ENCODE measurements at regions not wholly inside any gene's neighbourhood (a gene's known extent, or its start where the extent isn't known, plus 50 kb on each side); places are given as distances from the start of the nearest gene placed in this dataset.
"Not testable (repeated sequence)": the region's sequence is repeated elsewhere in the genome, so short reads cannot be mapped to it uniquely, and the experiment has no call there.

GRCh38 chr19:28164214-28164613 lies 1048.7 kb downstream of the UQCRFS1 start:
- DNase-seq (ENCODE audit: low read depth), result no peak

DNA sequence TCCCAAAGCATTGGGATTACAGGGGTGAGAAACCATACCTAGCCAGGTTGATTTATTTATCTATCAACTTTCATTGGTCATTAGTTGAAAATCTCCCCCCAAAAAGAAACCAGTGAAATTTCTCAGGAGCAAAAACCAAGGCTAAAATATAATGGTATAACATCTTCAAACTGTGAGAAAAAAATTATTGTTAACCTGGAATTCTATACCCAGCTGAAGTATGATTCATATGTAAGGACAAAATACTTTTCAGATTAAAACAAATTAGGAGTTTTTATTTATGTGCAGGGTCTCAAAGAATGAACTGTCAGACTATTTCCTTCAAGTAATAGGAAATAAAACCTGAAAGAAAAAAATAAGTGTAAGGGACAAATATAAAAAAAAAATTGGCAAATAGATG lies 1053.9 kb downstream of the UQCRFS1 start:
- no peak for DNase-seq (ENCODE audit: low read depth)

DNA sequence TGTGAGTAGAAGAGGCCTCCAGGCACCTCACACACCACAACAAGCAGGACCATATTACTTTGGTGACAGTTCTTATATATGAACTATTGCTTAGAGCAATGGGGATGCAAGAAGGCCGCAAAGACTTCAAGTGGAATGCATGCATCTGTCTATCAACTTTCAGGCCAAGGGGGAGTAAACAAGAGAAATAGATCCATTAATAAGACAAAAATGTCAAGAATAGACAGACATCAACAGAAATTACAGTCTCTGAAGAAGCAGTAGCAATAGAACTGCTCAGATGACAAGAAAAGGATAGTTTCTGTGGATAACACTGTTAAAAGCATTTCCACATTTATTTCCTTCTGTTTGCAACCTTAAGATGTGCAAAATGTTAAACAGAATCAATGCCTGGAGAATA lies 1057.7 kb downstream of the UQCRFS1 start:
- DNase-seq (ENCODE audit: low read depth), result no peak

DNA sequence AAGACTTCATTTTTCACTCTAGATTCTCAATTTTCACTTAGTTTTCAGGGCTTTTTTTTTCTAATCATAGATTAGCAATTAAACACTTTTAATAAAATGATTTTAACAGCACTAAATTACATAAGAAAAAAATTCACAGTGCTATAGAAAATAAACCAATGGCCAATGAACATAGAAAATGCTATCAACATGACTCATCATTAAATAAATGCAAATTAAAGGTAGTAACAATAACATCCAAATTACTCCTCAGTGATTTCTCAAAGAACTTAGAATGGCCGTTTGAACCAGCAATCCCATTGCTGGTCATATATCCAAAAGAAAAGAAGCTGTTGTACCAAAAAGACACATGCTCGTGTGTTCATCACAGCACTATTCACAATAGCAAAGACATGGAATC lies 1058.9 kb downstream of the UQCRFS1 start:
- DNase-seq (ENCODE audit: low read depth), result no peak

GRCh38 chr19:28153123-28153522 lies 1059.8 kb downstream of the UQCRFS1 start:
- no peak for DNase-seq (ENCODE audit: low read depth)

GRCh38 chr19:28152195-28152594 lies 1060.8 kb downstream of the UQCRFS1 start:
- DNase-seq (ENCODE audit: low read depth), result no peak

DNA sequence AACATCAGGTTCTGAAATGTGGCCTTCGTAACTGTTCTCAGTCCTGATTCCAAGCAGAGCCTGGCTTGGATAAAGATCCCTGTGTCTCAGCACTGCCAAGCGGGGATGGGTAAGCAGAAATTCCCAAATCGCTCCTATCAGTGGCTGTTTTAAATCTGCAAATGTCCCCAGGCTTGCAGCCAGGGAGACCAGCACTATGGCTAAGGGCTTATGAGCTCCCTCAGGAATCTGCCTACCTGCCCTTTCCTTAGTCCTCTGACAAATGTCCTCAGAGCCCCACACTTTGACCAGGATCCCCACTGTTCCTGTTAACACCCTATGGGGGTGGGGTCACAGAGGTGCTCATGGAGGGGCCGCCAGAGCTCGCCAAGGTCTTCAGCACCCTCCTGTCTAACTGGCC lies 1062.8 kb downstream of the UQCRFS1 start:
- DNase-seq (ENCODE audit: low read depth), result no peak

DNA sequence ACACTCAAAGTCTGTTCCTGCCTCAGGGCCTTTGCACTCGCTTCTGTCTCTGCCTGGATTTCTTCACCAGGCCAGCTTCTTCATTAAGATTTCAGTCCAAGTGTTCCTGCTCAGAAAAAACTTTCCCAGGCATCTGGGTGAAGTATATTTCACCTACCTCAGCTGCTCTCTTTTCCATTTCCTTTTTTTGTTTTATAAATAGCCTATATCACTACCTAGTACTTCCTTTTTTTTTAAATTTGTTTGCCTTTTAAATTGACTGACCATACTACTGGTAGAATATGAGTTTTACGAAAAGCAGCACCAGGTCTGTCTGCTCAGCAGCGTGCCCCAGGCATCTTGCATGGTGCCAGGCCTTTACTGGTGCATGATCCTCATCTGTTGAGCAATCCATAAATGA lies 1064.4 kb downstream of the UQCRFS1 start:
- no peak for DNase-seq (ENCODE audit: low read depth)

- no peak for DNase-seq (ENCODE audit: low read depth)
Measured at GRCh38 chr19:28142258-28142657, 1070.7 kb downstream of the UQCRFS1 start.

DNA sequence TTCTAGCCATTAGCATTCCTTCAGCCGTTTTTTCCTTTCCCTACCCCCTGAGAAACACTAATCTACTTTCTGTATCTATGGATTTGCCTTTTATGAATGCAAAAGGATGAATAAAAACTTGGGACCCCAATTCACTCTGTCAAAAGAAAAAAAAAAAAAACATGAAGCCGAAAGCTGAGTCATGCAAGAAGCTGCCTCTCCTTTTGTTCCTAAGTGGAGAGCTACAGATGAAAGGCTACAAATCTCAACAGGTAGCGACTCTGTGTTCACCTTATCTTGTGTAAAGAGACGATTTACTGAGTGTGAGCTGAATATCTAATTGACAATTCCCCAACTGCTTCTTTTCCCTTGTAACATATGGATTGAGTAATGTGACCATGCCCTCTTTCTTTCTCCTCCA lies 1072.8 kb downstream of the UQCRFS1 start:
- DNase-seq (ENCODE audit: low read depth), result no peak

- DNase-seq (ENCODE audit: low read depth), result no peak
Measured at GRCh38 chr19:28137772-28138171, 1075.2 kb downstream of the UQCRFS1 start.

DNA sequence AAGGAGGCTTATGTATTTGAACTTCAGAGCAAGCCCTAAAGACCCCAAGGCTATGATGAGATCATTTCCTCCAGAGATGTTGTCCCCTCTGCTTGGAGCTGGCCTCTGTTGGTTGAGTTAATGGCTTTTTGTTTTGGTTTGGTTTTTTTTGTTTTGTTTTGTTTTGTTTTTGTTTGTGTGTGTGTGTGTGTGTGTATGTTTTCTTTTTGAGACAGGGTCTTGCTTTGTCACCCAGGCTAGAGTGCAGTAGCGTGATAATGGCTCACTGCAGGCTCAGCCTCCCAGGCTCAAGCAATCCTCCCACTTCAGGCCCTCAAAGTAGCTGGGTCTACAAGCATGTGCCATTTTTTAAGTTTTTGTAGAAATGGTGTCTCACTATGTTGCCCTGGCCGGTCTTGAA lies 1076.2 kb downstream of the UQCRFS1 start:
- no peak for DNase-seq (ENCODE audit: low read depth)

DNA sequence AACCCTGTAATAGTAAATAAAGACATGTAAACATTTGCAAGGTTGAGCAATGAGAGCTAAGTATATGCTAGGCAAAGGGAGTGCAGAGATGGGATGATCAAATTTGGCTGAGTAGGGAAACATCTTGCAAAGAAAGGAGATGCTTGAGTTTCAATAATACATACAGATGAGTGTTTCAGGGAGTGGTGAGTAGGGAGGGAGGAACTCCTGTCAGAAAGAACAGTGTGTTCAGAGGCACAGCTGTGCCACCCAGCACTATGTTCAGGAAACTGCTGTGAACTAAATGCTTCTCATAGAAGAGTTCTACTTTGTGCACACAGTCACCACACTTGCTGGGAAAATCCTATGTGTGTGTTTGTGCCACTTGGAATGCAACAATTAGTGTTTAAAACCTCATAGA lies 1077.1 kb downstream of the UQCRFS1 start:
- no peak for DNase-seq (ENCODE audit: low read depth)

DNA sequence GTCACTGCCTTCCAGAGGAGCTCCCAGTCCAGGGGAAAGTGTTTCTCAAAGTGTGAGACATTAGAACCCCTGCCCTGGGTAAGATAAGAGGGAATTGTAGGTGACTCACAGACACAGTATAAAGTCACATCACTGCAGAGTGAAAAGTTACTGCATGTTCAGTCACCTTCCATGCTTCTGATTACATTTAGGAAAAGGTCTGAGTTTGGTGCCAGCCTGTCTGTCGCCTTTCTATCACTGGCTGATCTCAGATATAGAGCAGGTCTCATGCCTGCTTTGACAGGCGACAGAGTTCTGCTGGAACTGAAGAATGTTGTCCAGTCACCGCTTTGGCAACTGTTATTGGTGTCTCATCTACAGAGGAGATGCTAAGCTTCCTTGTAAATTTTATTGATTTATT lies 1078.6 kb downstream of the UQCRFS1 start:
- no peak for DNase-seq (ENCODE audit: low read depth)

- DNase-seq (ENCODE audit: low read depth), result not testable (repeated sequence)
Measured at GRCh38 chr19:28130881-28131280, 1082.1 kb downstream of the UQCRFS1 start.

DNA sequence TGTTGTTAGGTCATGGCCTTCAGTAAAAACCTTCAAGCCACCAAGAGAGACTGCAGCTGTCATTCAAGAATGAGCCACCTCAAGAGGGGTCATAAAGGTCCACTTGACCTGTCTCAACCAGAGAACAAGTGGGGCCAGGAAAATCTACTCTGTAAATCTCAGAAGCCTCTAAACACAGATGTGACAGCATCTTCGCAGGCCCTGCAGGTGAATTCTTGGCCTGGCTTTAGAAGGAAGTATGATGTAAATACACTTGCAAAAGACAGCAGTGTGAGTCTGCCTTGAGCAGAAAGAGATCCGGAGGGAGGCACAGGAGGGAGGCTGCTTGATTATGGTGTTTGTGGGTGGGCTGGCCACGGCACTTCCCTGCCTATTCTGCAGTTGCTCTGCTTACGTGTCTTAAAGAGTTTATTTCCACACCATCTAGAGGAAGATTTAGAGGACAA lies 1082.9 kb downstream of the UQCRFS1 start:
- DNase-seq (ENCODE audit: low read depth), result no peak

DNA sequence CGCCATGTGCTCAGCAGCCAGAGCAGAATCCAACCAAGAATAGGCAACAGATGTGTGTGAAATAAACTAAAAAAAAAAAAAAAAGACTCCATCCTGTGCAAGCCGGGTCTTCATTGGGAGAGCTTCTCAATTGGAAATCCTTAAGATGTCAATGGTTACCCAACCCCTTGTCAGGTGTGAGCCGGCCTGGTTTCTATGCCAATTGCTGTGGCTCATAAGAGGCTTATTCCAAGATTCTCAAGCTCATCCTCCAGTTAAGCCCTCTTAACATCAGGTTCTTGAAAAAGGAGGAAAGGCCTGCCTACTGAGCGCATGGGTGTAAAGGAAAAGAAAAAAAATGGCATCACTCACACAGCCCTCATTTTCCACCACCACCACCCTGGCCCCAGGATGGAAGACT lies 1084.6 kb downstream of the UQCRFS1 start:
- no peak for DNase-seq (ENCODE audit: low read depth)

DNA sequence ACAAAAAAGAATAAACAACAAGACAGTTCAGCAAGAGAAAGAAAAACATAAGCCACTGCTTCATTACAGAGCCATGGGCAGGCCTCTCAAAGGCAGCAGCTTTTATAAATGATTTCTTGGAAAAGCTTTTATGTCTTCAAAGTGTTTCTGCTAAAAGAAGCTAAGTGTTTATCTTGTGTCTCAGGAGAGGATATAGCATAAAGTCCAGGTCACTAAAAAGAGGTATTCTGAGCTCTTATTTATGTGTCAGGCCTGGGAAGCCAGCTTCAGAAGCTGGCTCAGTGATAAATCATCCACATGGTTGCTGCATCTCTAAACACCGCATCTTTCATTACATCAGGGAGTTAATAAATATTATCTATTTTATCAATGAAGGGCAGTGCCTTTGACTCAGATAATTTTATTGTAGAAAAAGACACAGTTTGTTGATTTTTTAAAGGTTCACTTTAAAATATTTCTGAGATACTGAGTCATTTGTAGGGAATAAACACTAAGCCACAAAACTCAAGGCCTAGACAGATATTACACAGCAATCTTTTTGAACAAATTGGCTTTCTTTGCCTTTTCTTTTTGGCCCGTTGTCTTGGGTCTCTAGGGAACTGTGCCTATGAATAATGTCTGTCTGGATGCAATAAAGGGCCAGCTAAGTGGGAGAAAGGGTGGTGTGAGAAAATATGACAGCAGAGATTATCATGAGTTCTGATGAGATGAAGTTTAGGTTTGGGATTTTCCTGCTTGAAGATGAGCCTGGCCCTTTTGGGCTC lies 1086.6 kb downstream of the UQCRFS1 start:
- DNase-seq (ENCODE audit: low read depth), result no peak

DNA sequence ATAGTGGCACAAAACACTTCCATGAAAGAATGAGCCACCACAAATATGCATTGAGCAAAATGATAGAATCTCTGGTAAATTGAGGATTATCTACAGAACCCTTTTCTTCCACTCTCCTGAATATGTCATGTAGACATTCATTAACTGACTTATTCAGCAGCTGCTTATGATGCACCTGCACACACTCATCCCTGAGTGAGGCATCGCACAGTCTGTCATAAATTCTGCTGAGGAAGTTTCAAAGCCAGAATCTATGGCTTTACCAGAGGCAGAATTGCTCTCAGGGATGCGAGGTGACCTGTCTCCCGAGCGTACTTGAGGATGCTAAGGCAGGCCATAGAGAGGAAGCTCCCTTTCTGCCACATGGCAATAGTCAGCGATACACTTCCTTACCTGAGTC lies 1090.2 kb downstream of the UQCRFS1 start:
- DNase-seq (ENCODE audit: low read depth), result no peak

GRCh38 chr19:28118235-28118634 lies 1094.7 kb downstream of the UQCRFS1 start:
- DNase-seq (ENCODE audit: low read depth), result no peak

DNA sequence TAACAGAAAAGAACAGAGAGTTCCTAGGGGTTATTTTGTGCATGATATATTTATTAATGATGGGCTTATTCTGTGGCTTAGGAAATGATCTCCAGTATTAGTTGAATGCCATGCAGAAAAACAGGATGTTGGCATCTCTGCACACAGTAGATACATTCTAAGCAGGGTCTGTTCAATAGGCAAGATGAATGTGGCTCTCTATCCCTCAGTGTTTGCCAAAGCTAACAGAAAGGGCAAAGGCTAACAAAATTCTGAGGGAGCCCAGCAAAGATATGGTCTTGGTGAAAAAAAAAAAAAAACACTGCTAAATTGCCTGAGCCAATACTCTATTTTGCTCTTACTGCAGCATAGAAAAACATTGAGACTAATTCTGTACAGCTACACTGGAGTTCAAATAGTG lies 1095.8 kb downstream of the UQCRFS1 start:
- DNase-seq (ENCODE audit: low read depth), result no peak

GRCh38 chr19:28116379-28116778 lies 1096.6 kb downstream of the UQCRFS1 start:
- DNase-seq (ENCODE audit: low read depth), result not testable (repeated sequence)

- DNase-seq (ENCODE audit: low read depth), result no peak
Measured at GRCh38 chr19:28103921-28104320, 1109.0 kb downstream of the UQCRFS1 start.

DNA sequence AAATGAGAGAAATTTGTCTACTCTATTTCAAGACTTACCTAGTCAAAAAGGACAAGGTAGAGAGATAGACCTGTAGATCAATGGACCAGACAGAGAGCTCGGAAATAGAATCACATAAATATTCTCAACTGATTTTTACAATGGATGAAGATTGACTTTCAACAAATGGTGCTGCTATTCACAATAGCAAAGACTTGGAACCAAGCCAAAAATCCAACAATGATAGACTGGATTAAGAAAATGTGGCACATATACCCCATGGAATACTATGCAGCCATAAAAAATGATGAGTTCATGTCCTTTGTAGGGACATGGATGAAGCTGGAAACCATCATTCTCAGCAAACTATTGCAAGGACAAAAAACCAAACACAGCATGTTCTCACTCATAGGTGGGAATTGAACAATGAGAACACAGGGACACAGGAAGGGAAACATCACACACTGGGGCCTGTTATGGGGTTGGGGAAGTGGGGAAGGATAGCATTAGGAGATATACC lies 1128.2 kb downstream of the UQCRFS1 start:
- not testable (repeated sequence) for DNase-seq (ENCODE audit: low read depth)

Data from fibroblast of gingiva (primary cell).